ENCODE measurements at regions not wholly inside any gene's neighbourhood (a gene's known extent, or its start where the extent isn't known, plus 50 kb on each side); places are given as distances from the start of the nearest gene placed in this dataset.

- Histone ChIP-seq H3K9ac (ENCODE audit: insufficient read depth, low read length, poor library complexity, severe bottlenecking) (no peak overlapping the region), H3K4me3 (replicated peaks in 1 of 3; ENCODE audit: low read depth in 2 of 3, low read length in 3 of 3) (no peak overlapping the region), H3K4me1 (ENCODE audit: control insufficient read depth in 1 of 2, insufficient read depth in 2 of 2, low read length in 2 of 2) (no peaks in the 10 kb centered on the region), H3K4me2 (replicated peaks; ENCODE audit: extremely low read depth, low read length, poor library complexity, severe bottlenecking) (no peak overlapping the region), H3K9me3 (replicated peaks in 1 of 2; ENCODE audit: control insufficient read depth in 1 of 2, insufficient read depth in 1 of 2, low read length in 2 of 2) (no peaks in the 10 kb centered on the region), H2AFZ (ENCODE audit: insufficient read depth, low read depth, low read length, poor library complexity, severe bottlenecking) (no peak overlapping the region), H4K20me1 (ENCODE audit: insufficient read depth, low read length) (no peaks in the 10 kb centered on the region), H3K27me3 (ENCODE audit: control insufficient read depth in 2 of 2, insufficient read depth in 2 of 2, low read length in 2 of 2) (no peaks in the 10 kb centered on the region), H3K36me3 (replicated peaks in 1 of 2; ENCODE audit: control insufficient read depth in 1 of 2, insufficient read depth in 2 of 2, low read length in 2 of 2) (no peaks in the 10 kb centered on the region), H3K79me2 (ENCODE audit: insufficient read depth, low read length) (no peaks in the 10 kb centered on the region), H3K27ac (ENCODE audit: low read depth in 1 of 2, low read length in 2 of 2) (no peak overlapping the region)
- Mint-ChIP-seq H3K4me1 (no peaks in the 10 kb centered on the region), H3K4me3 (no peak overlapping the region), H3K9me3 (peaks cover 0 to 5% (median 2%) of the 10 kb centered on the region in 7 donors), H3K27ac (no peak overlapping the region), H3K36me3 (no peaks in the 10 kb centered on the region), H3K27me3 (ENCODE audit: low read depth in 3 of 3) (peaks cover 1 to 5% (median 3%) of the 10 kb centered on the region in 3 donors)
- WGBS (ENCODE audit: insufficient coverage): no CpG with 5 or more reads among the region's 2 CpGs
- intact Hi-C loops (cut with micrococcal nuclease): no loop called here
- no peak for DNase-seq
- TF ChIP-seq, protein P1, sequence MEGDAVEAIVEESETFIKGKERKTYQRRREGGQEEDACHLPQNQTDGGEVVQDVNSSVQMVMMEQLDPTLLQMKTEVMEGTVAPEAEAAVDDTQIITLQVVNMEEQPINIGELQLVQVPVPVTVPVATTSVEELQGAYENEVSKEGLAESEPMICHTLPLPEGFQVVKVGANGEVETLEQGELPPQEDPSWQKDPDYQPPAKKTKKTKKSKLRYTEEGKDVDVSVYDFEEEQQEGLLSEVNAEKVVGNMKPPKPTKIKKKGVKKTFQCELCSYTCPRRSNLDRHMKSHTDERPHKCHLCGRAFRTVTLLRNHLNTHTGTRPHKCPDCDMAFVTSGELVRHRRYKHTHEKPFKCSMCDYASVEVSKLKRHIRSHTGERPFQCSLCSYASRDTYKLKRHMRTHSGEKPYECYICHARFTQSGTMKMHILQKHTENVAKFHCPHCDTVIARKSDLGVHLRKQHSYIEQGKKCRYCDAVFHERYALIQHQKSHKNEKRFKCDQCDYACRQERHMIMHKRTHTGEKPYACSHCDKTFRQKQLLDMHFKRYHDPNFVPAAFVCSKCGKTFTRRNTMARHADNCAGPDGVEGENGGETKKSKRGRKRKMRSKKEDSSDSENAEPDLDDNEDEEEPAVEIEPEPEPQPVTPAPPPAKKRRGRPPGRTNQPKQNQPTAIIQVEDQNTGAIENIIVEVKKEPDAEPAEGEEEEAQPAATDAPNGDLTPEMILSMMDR (IDR thresholded peaks at IDR 0.05): no peak
Measured at GRCh38 chr10:44814929-44815328, 96.2 kb upstream of the TMEM72 start.

DNA sequence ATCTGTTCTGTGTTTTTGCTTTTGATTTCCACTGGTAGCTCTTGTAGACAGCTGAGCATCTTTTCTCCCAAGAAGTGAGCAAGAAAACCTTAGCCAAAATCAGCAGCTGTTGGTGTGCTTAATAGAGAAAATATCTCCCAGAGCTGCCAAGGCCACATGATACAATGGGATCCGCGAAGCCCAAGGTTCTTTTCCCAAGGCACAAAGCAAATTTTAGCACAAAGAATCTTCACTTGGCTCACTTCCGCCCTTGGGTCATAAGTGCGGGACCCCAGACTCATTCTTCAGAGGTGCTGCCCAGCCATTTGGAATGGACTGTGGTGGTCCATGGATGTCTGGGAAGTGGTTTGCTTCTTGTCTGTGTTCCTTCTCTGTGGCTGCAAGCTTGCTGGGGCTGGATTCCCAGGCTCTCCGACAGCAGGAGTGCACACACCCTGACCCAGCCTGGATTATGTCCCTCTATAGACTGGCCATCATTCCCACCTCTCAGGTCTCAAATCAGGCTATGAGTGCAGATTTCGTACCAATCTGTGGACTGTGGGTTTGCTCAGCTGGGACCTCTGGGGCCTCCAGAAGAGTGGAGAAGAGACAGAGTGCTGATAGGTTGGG is 93.0 kb upstream of the TMEM72 start:
- intact Hi-C loops (cut with micrococcal nuclease): no loop called here
- no peak overlapping the region for H3K4me3 ChIP-seq (replicated peaks in 1 of 3; ENCODE audit: low read depth in 2 of 3, low read length in 3 of 3)
- no peak overlapping the region for H2AFZ ChIP-seq (ENCODE audit: insufficient read depth, low read depth, low read length, poor library complexity, severe bottlenecking)
- H3K4me1 Mint-ChIP-seq: no peaks in the 10 kb centered on the region
- WGBS (ENCODE audit: insufficient coverage): 87% methylated on average over 3 of the region's 6 CpGs
- no peak overlapping the region for H3K9ac ChIP-seq (ENCODE audit: insufficient read depth, low read length, poor library complexity, severe bottlenecking)
- no peaks in the 10 kb centered on the region for H4K20me1 ChIP-seq (ENCODE audit: insufficient read depth, low read length)
- no peak for DNase-seq
- peaks cover 1 to 5% (median 5%) of the 10 kb centered on the region in 3 donors for H3K27me3 Mint-ChIP-seq (ENCODE audit: low read depth in 3 of 3)
- H3K4me1 ChIP-seq (ENCODE audit: control insufficient read depth in 1 of 2, insufficient read depth in 2 of 2, low read length in 2 of 2): no peaks in the 10 kb centered on the region
- H3K79me2 ChIP-seq (ENCODE audit: insufficient read depth, low read length): no peaks in the 10 kb centered on the region
- H3K36me3 ChIP-seq (replicated peaks in 1 of 2; ENCODE audit: control insufficient read depth in 1 of 2, insufficient read depth in 2 of 2, low read length in 2 of 2): no peaks in the 10 kb centered on the region
- no peak overlapping the region for H3K27ac ChIP-seq (ENCODE audit: low read depth in 1 of 2, low read length in 2 of 2)
- H3K36me3 Mint-ChIP-seq: no peaks in the 10 kb centered on the region
- H3K4me2 ChIP-seq (replicated peaks; ENCODE audit: extremely low read depth, low read length, poor library complexity, severe bottlenecking): no peak overlapping the region
- no peaks in the 10 kb centered on the region for H3K27me3 ChIP-seq (ENCODE audit: control insufficient read depth in 2 of 2, insufficient read depth in 2 of 2, low read length in 2 of 2)
- no peaks in the 10 kb centered on the region for H3K9me3 ChIP-seq (replicated peaks in 1 of 2; ENCODE audit: control insufficient read depth in 1 of 2, insufficient read depth in 1 of 2, low read length in 2 of 2)
- no peak overlapping the region for H3K4me3 Mint-ChIP-seq
- H3K9me3 Mint-ChIP-seq: peaks cover 0 to 3% (median 2%) of the 10 kb centered on the region in 7 donors
- TF ChIP-seq, protein P1 (IDR thresholded peaks at IDR 0.05): no peak
- no peak overlapping the region for H3K27ac Mint-ChIP-seq

All from CD14-positive monocyte (primary cell).